Upper lobe of left lung (tissue), 6 donors: ENCODE measurements at regions not wholly inside any gene's neighbourhood (a gene's known extent, or its start where the extent isn't known, plus 50 kb on each side); places are given as distances from the start of the nearest gene placed in this dataset.

Experiments used
- ATAC-seq, 2 donors: fragments of 200-7000 bp; cut with Tn5 transposase; one replicate each; pipeline ENCODE4 v1.9.1; 2022; ENCODE audit warnings: mild to moderate bottlenecking in 2 of 2, moderate library complexity in 2 of 2; ENCODE audit not compliant: low FRiP score in 2 of 2
- DNase-seq, 2 donors: peaks; one replicate each; pipeline ENCODE4 v3.0.0-alpha.2; 2019 to 2020
- H3K27ac ChIP-seq, 4 donors: fragments of 200-600 bp; sonication (generic); one replicate each; pipeline ENCODE4 v1.5.1; 2016 to 2019
- H3K27me3 ChIP-seq, 4 donors: fragments of 200-600 bp; sonication (generic); one replicate each; pipeline ENCODE4 v1.5.1; 2017 to 2019
- H3K36me3 ChIP-seq, 4 donors: fragments of 200-600 bp; sonication (generic); one replicate each; pipeline ENCODE4 v1.5.1; 2016 to 2019
- H3K4me1 ChIP-seq, 4 donors: fragments of 200-600 bp; sonication (generic); one replicate each; pipeline ENCODE4 v1.5.1; 2018 to 2019
- H3K4me3 ChIP-seq, 4 donors: fragments of 200-600 bp; sonication (generic); one replicate each; pipeline ENCODE4 v1.5.1; 2017 to 2019; ENCODE audit warnings: mild to moderate bottlenecking in 2 of 4, moderate library complexity in 1 of 4
- H3K9me3 ChIP-seq, 4 donors: fragments of 200-600 bp; sonication (generic); one replicate each; pipeline ENCODE4 v1.5.1; 2018 to 2019
- CTCF ChIP-seq, 6 experiments: fragments of 450-650 bp in 4 of 6; fragments of 200-600 bp in 2 of 6; sonication (generic) in 2 of 6; IDR thresholded peaks; one replicate each; pipeline ENCODE4 v1.5.1; 2016 to 2019; ENCODE audit warnings: antibody characterized with exemption in 6 of 6
- EP300 ChIP-seq, 4 donors: sonication (generic); formaldehyde crosslinking; IDR thresholded peaks; one replicate each; pipeline ENCODE4 v1.5.1; 2017; ENCODE audit warnings: antibody characterized with exemption in 4 of 4, control low read depth in 2 of 4
- POLR2A ChIP-seq, 4 donors: fragments of 450-650 bp; IDR thresholded peaks; one replicate each; pipeline ENCODE4 v1.5.1; 2016 to 2017; ENCODE audit warnings: antibody characterized with exemption in 4 of 4, mild to moderate bottlenecking in 2 of 4
- POLR2AphosphoS5 ChIP-seq, 2 donors: sonication (generic); formaldehyde crosslinking; IDR thresholded peaks; one replicate each; pipeline ENCODE4 v1.5.1; 2017; ENCODE audit warnings: antibody characterized with exemption in 2 of 2
- WGBS, 2 donors: methylation state at CpG; one replicate each; pipeline ENCODE4 v1.1.5; 2017 to 2018; 5-methylcytosine and 5-hydroxymethylcytosine counted together
- donor health status: DM: no; HTN: no; CAD: no; lungs with moderate emphysema.
- donor health status: DM: no; HTN: yes; CAD: no; lungs with severe emphysema.

GRCh38 chr5:44252545-44252944 lies 136.7 kb downstream of the FGF10 start:
- no peaks in the 10 kb centered on the region for H3K36me3 ChIP-seq
- 66 to 81% methylated on average over 2 of the region's 2 CpGs for WGBS, 2 donors
- H3K9me3 ChIP-seq = no peaks in the 10 kb centered on the region
- no peaks in the 10 kb centered on the region for H3K4me1 ChIP-seq
- no peak for DNase-seq
- no peaks in the 10 kb centered on the region for H3K27me3 ChIP-seq
- H3K4me3 ChIP-seq = no peak overlapping the region
- no peak overlapping the region for H3K27ac ChIP-seq
- ATAC-seq = no peak
- no peak for TF ChIP-seq CTCF (IDR thresholded peaks at IDR 0.05)
- TF ChIP-seq POLR2AphosphoS5 (IDR thresholded peaks at IDR 0.05) = no peak
- no peak for TF ChIP-seq EP300 (IDR thresholded peaks at IDR 0.05)
- no peak for TF ChIP-seq POLR2A (IDR thresholded peaks at IDR 0.05)

- H3K27me3 ChIP-seq = no peaks in the 10 kb centered on the region
- no peaks in the 10 kb centered on the region for H3K36me3 ChIP-seq
- H3K4me3 ChIP-seq = no peak overlapping the region
- no peak overlapping the region for H3K27ac ChIP-seq
- H3K4me1 ChIP-seq = no peaks in the 10 kb centered on the region
- ATAC-seq = no peak
- TF ChIP-seq POLR2AphosphoS5 (IDR thresholded peaks at IDR 0.05) (no peak), CTCF (IDR thresholded peaks at IDR 0.05) (no peak), POLR2A (IDR thresholded peaks at IDR 0.05) (no peak), EP300 (IDR thresholded peaks at IDR 0.05) (no peak)
- H3K9me3 ChIP-seq = no peaks in the 10 kb centered on the region
- WGBS, 2 donors = 61 to 75% methylated on average over 2 of the region's 2 CpGs
- no peak for DNase-seq
Measured at GRCh38 chr5:44246986-44247385, 142.2 kb downstream of the FGF10 start.

GRCh38 chr5:44245935-44246334 lies 143.3 kb downstream of the FGF10 start:
- ATAC-seq = no peak
- no peak for DNase-seq
- Histone ChIP-seq H3K9me3 (no peaks in the 10 kb centered on the region), H3K4me3 (no peak overlapping the region), H3K4me1 (no peaks in the 10 kb centered on the region), H3K27me3 (no peaks in the 10 kb centered on the region), H3K27ac (no peak overlapping the region), H3K36me3 (no peaks in the 10 kb centered on the region)
- TF ChIP-seq CTCF (IDR thresholded peaks at IDR 0.05) = no peak
- 73 to 87% methylated on average over 1 of the region's 1 CpG for WGBS, 2 donors

GRCh38 chr5:44242791-44243190 lies 146.4 kb downstream of the FGF10 start:
- H3K9me3 ChIP-seq = no peaks in the 10 kb centered on the region
- H3K4me3 ChIP-seq = no peak overlapping the region
- H3K27me3 ChIP-seq = no peaks in the 10 kb centered on the region
- 81 to 89% methylated on average over 1 of the region's 1 CpG for WGBS, 2 donors
- no peaks in the 10 kb centered on the region for H3K4me1 ChIP-seq
- ATAC-seq (no peak), DNase-seq (no peak)
- TF ChIP-seq POLR2A (IDR thresholded peaks at IDR 0.05) (no peak), CTCF (IDR thresholded peaks at IDR 0.05) (no peak), EP300 (IDR thresholded peaks at IDR 0.05) (no peak), POLR2AphosphoS5 (IDR thresholded peaks at IDR 0.05) (no peak)
- H3K36me3 ChIP-seq = no peaks in the 10 kb centered on the region
- H3K27ac ChIP-seq = no peak overlapping the region

GRCh38 chr5:44236040-44236439 lies 153.2 kb downstream of the FGF10 start:
- 87 to 94% methylated on average over 4 of the region's 4 CpGs for WGBS, 2 donors
- H3K36me3 ChIP-seq = no peaks in the 10 kb centered on the region
- H3K4me3 ChIP-seq = no peak overlapping the region
- H3K27ac ChIP-seq = no peak overlapping the region
- no peaks in the 10 kb centered on the region for H3K4me1 ChIP-seq
- H3K9me3 ChIP-seq = no peaks in the 10 kb centered on the region
- DNase-seq (no peak), ATAC-seq (no peak)
- TF ChIP-seq POLR2A (IDR thresholded peaks at IDR 0.05) (no peak), POLR2AphosphoS5 (IDR thresholded peaks at IDR 0.05) (no peak), EP300 (IDR thresholded peaks at IDR 0.05) (no peak), CTCF (IDR thresholded peaks at IDR 0.05) (no peak)
- no peaks in the 10 kb centered on the region for H3K27me3 ChIP-seq
